ENCODE measurements at regions not wholly inside any gene's neighbourhood (a gene's known extent, or its start where the extent isn't known, plus 50 kb on each side); places are given as distances from the start of the nearest gene placed in this dataset.

DNA sequence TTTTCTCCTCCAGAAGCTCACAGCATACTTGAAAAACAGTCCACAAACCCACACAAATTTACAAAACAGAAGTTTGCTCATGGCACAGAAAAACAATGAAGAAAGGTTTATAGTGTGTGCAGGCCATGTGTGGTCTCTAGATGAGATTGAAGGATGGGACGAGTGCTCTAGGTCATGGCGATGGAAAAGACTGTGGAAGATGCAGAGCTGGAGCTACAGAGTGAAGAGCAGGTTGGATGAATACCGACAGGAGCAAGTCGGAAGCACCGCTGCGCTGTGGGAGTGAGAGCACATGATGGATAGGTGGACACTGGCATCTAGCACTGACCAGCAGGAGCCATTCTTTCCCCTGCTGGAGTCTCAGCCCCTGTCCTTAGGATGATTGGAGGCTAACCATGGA is 534.7 kb upstream of the RAB6C start:
- H3K27ac Mint-ChIP-seq, result no peak overlapping the region
- H3K4me1 Mint-ChIP-seq, result no peaks in the 10 kb centered on the region
- no peak for DNase-seq
- H3K9me3 Mint-ChIP-seq, result no peaks in the 10 kb centered on the region
- peaks cover 18% of the 10 kb centered on the region for H3K27me3 Mint-ChIP-seq
- H3K36me3 Mint-ChIP-seq, result no peaks in the 10 kb centered on the region
- no peak overlapping the region for H3K4me3 Mint-ChIP-seq

DNA sequence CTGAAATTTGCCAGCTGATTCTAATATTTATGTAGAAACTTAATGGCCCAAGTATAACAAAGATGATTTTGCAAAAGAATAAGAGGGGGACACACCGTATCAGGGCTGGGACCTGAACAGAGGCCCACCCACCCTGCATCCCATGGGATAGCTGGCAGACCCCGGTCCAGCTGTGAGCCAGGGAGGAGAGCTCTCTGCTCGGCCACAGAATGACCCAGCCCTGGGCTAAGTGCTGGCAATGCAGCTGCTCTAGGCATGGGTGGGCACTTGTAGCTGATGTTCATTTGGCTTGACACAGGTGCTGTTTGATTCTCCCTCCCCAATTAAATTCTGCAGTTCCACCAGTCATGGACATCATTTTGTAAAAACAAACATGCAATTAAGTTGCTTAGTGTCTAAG is 522.8 kb upstream of the RAB6C start:
- Mint-ChIP-seq H3K4me1 (no peaks in the 10 kb centered on the region), H3K27ac (no peak overlapping the region), H3K36me3 (no peaks in the 10 kb centered on the region), H3K9me3 (no peaks in the 10 kb centered on the region), H3K4me3 (no peak overlapping the region), H3K27me3 (no peaks in the 10 kb centered on the region)
- DNase-seq, result no peak

DNA sequence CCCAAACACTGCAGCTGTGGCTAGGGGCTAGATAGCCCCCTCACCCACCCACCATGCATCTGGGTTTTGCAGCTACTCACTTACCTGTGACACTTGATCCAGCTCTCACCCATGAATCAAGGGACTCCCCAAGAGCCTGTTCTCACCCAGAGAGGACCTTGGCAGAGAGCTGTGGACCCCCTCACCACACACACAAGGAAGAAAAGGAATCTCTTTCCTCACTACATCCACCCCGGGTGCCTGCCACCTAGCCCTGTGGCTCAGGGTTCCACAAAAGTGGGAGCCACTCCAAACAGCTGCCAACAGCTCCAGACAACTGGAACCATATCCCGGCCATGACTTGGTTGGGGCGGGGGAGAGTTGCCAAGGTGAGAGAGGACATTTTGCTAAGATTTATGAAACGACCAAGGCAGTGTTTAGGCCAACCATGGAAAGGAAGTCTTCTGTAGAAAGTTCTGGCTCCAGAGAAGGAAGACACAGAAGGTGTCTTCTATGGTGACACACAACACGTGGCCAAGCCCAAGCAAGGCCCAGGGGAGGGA is 522.1 kb upstream of the RAB6C start:
- H3K36me3 Mint-ChIP-seq, result no peaks in the 10 kb centered on the region
- DNase-seq, result no peak
- peaks cover 3% of the 10 kb centered on the region for H3K27me3 Mint-ChIP-seq
- no peaks in the 10 kb centered on the region for H3K4me1 Mint-ChIP-seq
- H3K27ac Mint-ChIP-seq, result no peak overlapping the region
- H3K4me3 Mint-ChIP-seq, result no peak overlapping the region
- no peaks in the 10 kb centered on the region for H3K9me3 Mint-ChIP-seq

DNA sequence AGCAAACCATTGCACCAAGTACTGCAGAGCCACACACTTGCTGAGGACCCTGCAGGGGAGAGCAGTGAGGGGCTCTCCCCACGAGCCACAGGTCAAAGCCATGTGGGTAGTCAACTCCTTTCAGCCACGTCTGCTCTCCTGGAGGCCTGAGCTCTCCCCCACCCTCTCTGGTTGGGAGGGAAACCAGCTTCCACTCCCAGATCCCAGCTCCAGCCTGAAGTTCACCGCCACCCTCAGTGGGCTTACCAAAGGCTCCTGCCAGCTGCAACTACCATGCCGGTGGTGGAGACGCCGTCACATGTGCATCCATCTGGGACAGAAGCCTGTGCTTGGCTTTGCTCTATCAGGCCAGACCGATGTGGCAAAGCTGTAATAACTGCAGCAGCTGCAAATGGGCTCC is 521.5 kb upstream of the RAB6C start:
- Mint-ChIP-seq H3K4me1 (no peaks in the 10 kb centered on the region), H3K27me3 (peaks cover 3% of the 10 kb centered on the region), H3K9me3 (no peaks in the 10 kb centered on the region), H3K27ac (no peak overlapping the region), H3K4me3 (no peak overlapping the region), H3K36me3 (no peaks in the 10 kb centered on the region)
- no peak for DNase-seq

DNA sequence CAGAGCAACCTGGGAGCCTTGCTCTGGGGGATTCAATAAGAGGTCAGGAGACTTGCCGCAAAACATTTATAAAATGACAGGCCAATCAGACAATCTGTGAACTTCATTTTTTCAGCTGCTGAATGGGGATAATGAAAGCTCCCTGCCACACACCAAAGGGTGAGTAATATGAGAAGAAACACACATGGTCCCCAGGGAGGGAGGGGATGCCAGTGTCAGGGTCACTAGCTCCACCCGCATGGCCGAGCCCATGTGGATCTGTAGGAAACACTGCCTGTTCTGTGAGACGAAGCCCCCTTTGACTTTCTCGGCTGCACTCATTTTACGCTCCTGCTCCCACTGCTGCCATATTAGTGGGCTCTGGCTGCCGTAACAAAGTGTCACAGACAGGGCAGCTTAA is 521.0 kb upstream of the RAB6C start:
- H3K9me3 Mint-ChIP-seq, result no peaks in the 10 kb centered on the region
- DNase-seq, result no peak
- H3K36me3 Mint-ChIP-seq, result no peaks in the 10 kb centered on the region
- no peak overlapping the region for H3K4me3 Mint-ChIP-seq
- no peak overlapping the region for H3K27ac Mint-ChIP-seq
- peaks cover 3% of the 10 kb centered on the region for H3K27me3 Mint-ChIP-seq
- no peaks in the 10 kb centered on the region for H3K4me1 Mint-ChIP-seq

DNA sequence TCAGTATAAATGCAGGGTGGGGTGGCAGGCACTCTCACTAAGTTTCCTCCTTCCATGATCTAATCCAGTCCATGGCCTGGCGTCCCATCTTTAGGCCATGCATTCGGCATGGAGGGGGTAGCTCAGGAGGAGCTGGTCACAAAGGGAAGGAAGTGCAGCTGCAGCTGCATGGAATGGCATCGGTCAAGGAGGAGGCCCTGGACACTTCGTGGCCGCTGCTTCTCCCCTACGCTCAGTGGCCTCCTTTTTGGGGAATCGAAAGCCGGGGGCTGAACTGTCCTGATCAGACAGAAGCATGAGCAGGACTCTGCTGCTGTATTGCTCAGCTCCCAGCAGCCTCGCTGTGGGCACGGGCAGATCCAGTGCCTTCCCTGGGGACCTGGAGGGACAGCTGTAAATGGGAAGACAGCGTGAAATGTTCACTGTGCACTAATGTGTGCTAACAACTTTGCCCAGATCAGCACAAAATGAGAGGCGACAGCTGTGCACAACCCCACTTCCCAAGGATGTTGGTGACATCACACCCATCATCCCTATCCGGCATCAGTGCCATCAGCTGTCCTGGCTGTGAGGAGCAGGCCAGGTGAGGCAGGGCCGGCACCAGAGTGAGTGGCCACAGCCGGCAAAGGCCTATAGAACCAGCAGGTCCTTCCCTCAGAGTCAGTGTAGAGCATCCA is 520.1 kb upstream of the RAB6C start:
- Mint-ChIP-seq H3K36me3 (no peaks in the 10 kb centered on the region), H3K4me1 (no peaks in the 10 kb centered on the region), H3K4me3 (no peak overlapping the region), H3K9me3 (no peaks in the 10 kb centered on the region), H3K27ac (no peak overlapping the region), H3K27me3 (peaks cover 3% of the 10 kb centered on the region)
- DNase-seq, result no peak

DNA sequence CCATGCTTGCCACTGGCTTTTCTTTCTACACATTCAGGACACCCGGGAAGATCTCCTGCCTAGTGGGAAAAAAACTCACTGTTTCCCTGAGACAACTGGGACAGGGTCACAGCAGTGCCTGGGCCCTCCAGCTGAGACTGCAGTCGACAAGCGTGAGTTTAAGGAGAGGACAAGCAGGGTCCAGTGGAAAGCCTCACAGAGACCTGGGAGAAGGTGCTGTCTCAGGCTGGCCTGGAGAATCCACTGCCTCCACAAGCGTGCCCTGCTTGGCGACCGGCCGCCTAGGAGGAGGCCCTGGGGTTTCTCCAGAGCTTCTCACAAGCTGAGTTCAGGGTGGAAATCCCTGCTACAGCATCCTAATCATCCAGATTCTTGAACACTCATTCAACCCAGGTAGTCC is 519.6 kb upstream of the RAB6C start:
- no peak overlapping the region for H3K4me3 Mint-ChIP-seq
- no peak overlapping the region for H3K27ac Mint-ChIP-seq
- DNase-seq, result no peak
- H3K9me3 Mint-ChIP-seq, result no peaks in the 10 kb centered on the region
- no peaks in the 10 kb centered on the region for H3K4me1 Mint-ChIP-seq
- peaks cover 3% of the 10 kb centered on the region for H3K27me3 Mint-ChIP-seq
- H3K36me3 Mint-ChIP-seq, result no peaks in the 10 kb centered on the region

DNA sequence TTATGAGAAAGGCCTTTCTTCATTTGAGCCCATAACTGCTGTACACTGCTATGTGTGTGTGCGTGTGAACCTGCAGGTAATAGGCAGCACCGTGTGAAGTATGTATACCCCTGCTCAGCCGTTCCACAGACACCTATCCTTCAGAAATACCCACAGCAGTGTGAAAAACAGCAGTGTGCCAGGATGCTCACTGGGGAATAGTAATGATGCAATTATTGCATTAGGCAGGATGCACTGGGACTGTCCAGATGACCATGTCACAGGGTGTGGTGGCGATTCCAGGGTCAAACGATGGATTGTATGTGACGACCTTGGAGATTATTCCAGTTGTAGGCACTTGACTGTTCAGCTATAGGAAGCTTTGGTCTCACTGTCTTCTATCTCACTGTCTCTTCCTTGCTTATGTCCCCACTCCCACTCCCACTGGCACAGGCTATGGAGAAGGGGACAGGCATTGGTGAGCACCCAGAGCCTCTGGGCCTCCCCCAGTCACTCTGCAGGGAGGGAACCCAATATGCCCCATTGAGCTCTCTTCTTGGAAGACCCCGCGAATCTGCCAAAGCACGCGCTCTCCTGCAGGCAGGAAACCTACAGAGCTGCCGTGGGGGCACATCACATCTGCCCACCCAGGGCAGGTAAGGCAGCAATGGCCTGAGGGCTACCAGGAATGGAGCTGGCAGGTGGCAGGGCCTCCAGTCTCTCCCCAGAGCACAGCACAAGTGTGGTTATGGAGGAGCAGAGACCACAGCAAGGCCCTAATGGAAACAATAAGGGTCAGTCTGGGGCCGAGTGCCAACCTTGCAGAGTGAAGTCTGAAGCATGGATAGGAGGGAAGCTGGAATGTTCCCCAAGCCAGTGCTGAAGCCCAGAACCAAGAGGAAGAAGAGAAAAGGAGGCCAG is 518.9 kb upstream of the RAB6C start:
- no peaks in the 10 kb centered on the region for H3K9me3 Mint-ChIP-seq
- no peaks in the 10 kb centered on the region for H3K4me1 Mint-ChIP-seq
- no peak for DNase-seq
- peaks cover 3% of the 10 kb centered on the region for H3K27me3 Mint-ChIP-seq
- H3K4me3 Mint-ChIP-seq, result no peak overlapping the region
- H3K36me3 Mint-ChIP-seq, result no peaks in the 10 kb centered on the region
- no peak overlapping the region for H3K27ac Mint-ChIP-seq

DNA sequence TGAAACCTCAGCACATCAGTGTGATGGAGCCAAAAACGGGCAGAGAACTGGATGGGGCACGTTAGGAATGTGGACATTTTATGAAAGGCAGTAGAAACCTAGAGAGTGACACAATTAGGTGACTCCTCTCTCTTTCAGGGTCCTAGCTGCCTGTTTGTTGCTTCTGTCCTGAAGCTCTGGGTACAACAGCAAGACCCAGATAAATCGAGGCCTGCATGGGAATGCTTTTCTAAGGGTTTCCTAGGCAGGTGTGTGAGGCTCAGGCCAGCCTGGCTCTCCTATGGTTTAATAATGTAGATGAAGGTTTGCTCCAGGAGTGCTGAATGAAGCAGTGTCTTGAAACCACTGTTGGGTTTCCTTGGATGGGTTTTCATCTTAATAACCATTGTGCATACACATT is 517.1 kb upstream of the RAB6C start:
- no peak overlapping the region for H3K4me3 Mint-ChIP-seq

DNA sequence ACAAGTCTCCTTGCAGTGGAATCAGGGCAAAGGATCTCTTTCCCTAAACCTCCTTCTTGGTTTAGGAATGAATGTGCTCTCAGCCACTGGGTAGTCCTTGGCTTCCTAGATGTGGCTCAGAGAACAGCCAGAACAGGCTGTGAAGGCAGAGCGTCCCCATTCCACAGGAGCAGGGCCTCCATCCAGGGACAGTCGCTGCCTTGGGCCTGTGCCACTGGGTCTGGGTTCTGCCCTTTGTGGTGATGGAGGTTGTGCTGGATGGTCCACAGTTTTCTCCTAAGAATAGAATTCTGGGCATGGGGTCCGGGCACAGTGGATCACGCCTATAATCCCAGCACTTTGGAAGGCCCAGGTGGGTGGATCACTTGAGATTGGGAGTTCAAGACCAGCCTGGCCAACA is 516.5 kb upstream of the RAB6C start:
- H3K4me1 Mint-ChIP-seq, result no peaks in the 10 kb centered on the region
- H3K36me3 Mint-ChIP-seq, result no peaks in the 10 kb centered on the region
- H3K27me3 Mint-ChIP-seq, result peaks cover 3% of the 10 kb centered on the region
- no peak overlapping the region for H3K4me3 Mint-ChIP-seq
- DNase-seq, result no peak
- H3K27ac Mint-ChIP-seq, result no peak overlapping the region
- H3K9me3 Mint-ChIP-seq, result no peaks in the 10 kb centered on the region

More for the DNA sequence above, 517.1 kb upstream of the RAB6C start:
- Mint-ChIP-seq H3K27ac (no peak overlapping the region), H3K9me3 (no peaks in the 10 kb centered on the region), H3K27me3 (peaks cover 3% of the 10 kb centered on the region), H3K4me1 (no peaks in the 10 kb centered on the region), H3K36me3 (no peaks in the 10 kb centered on the region)
- DNase-seq, result no peak

DNA sequence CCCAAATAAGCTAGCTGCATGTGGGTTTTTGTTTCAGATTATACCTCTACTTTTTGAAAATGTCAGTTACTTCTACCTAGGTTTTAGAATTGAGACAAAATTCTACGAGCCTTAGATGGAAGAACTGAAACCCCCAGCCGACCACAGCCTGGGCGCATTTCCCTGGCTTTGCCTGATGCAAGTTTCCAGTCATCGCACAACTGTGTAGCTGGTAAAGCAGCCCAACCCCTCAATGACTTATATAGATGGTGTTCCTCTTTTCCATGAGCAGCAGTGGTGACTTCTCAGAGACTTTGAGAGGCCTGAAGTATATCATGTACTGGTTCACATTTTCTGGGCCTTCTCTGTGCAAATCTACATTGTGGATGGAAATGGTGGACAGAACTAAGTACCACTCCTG is 515.4 kb upstream of the RAB6C start:
- Mint-ChIP-seq H3K4me3 (no peak overlapping the region), H3K36me3 (no peaks in the 10 kb centered on the region), H3K9me3 (no peaks in the 10 kb centered on the region), H3K4me1 (no peaks in the 10 kb centered on the region), H3K27me3 (peaks cover 3% of the 10 kb centered on the region), H3K27ac (no peak overlapping the region)
- no peak for DNase-seq

DNA sequence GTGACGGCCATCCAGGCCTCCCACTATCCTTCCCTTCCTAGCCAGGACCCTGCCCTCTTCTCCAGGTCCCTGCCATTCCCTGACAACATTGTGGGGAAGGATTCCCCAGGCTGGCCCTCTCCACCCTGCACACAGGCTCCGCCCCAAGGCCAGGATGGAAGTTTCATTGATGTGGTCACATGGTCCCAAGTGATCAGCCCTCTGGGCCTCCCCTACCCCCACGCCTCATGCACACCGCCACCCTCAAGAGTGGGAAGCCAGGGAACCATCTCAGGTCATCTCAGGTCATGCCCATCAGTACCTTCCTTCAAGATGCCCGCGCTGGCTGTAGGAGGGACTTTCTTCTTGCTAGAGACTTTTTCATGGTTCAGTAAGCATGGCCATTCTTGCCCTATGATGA is 514.8 kb upstream of the RAB6C start:
- no peak for DNase-seq
- H3K4me3 Mint-ChIP-seq, result no peak overlapping the region
- H3K36me3 Mint-ChIP-seq, result no peaks in the 10 kb centered on the region
- no peaks in the 10 kb centered on the region for H3K9me3 Mint-ChIP-seq
- H3K27ac Mint-ChIP-seq, result no peak overlapping the region
- peaks cover 3% of the 10 kb centered on the region for H3K27me3 Mint-ChIP-seq
- no peaks in the 10 kb centered on the region for H3K4me1 Mint-ChIP-seq

DNA sequence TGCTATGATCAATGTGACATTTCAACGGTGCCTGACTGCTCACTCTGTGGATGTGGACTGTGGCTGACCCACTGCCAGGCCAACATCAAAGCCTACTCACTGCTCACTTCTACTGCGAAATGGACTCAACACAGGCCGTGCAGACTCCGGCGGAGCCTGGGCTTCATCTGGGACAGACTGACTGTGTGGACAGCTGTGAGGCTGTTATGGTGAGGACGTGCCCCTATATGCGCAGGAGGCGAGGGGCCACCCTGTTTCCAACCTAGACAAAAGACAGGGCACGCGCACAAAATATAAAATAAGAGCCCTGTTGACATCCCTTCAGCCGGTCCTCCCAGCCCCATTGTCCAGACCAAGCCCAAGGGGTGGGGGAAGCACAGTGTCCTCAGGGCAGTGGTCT is 514.4 kb upstream of the RAB6C start:
- no peak overlapping the region for H3K4me3 Mint-ChIP-seq
- no peaks in the 10 kb centered on the region for H3K4me1 Mint-ChIP-seq
- no peaks in the 10 kb centered on the region for H3K9me3 Mint-ChIP-seq
- H3K27me3 Mint-ChIP-seq, result peaks cover 3% of the 10 kb centered on the region
- no peak overlapping the region for H3K27ac Mint-ChIP-seq
- no peak for DNase-seq
- H3K36me3 Mint-ChIP-seq, result no peaks in the 10 kb centered on the region

DNA sequence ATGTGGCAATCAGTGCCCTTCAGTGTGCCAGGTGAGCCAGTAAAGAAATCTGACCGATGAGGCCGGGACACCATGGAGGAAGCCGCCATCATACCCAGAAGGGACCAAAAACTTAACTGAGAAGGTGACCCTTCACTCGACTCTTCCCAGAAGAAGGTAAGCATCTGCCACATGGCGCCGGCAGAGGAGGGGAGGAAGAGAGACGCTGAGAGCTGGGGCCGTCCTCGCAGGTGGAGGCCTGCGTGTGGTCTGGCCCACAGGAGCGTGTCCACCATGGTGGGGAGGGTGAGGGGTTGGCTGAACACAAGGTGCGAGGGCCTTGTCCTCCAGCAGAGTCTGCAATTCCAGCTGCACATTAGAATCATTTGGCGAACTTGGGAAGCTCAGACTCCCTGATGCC is 513.1 kb upstream of the RAB6C start:
- no peak for DNase-seq
- Mint-ChIP-seq H3K27me3 (peaks cover 3% of the 10 kb centered on the region), H3K4me1 (no peaks in the 10 kb centered on the region), H3K27ac (no peak overlapping the region), H3K4me3 (no peak overlapping the region), H3K9me3 (no peaks in the 10 kb centered on the region), H3K36me3 (no peaks in the 10 kb centered on the region)

DNA sequence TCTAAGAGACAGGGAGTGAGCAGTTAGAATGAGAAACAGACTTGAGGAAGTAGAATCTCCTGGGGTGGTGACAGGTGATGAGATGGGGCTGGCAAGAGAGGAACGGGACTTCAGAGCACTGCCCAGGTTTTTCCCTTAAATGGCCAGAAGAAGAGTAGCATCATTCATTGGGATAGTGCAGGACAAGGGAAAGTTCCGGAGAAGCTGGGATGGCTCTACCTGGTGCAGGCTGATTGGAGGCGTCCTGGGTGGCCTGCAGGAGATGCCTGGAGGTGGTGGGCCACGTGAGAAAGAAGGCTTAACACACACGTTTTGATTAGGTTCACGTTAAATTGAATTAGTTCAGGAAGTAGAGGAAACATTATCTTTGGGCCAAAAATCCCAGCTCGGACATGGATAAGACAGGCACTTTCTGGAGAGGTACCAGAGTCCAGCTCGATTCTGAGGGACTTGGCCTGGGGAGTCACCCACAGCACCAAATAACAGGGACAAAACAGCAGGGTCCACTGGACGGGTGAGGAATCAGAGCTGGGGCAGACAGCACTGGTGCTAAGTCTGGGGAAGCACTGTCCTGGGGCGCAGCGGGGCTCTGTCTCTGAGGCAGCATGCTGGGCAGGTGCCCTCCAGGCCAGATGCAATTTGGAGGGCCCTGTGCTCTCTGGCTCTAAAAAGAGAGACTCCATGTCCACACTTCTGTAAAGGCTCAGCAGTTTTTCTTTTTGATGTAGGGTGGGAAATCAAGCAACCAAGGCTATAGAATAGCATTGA is 512.3 kb upstream of the RAB6C start:
- H3K36me3 Mint-ChIP-seq, result no peaks in the 10 kb centered on the region
- no peak for DNase-seq
- no peaks in the 10 kb centered on the region for H3K27me3 Mint-ChIP-seq
- no peak overlapping the region for H3K27ac Mint-ChIP-seq
- H3K9me3 Mint-ChIP-seq, result no peaks in the 10 kb centered on the region
- no peaks in the 10 kb centered on the region for H3K4me1 Mint-ChIP-seq
- no peak overlapping the region for H3K4me3 Mint-ChIP-seq

All from activated naive CD8-positive, alpha-beta T cell treated with anti-CD3 and anti-CD28 coated beads for 36 hours (primary cell).